8988T (cell line): ENCODE measurements at regions not wholly inside any gene's neighbourhood (a gene's known extent, or its start where the extent isn't known, plus 50 kb on each side); places are given as distances from the start of the nearest gene placed in this dataset.

Experiments used
- DNase-seq: peaks from one replicate; pipeline ENCODE4 v3.0.0; 2011

GRCh38 chr9:88659126-88659525 is 124.1 kb downstream of the NXNL2 start:
- no peak for DNase-seq

GRCh38 chr9:88660611-88661010 is 125.6 kb downstream of the NXNL2 start:
- DNase-seq = no peak

GRCh38 chr9:88661759-88662158 is 126.8 kb downstream of the NXNL2 start:
- DNase-seq = no peak

GRCh38 chr9:88663771-88664419 is 128.9 kb downstream of the NXNL2 start:
- no peak for DNase-seq

- DNase-seq = no peak
These were observed 129.8 kb downstream of the NXNL2 start for GRCh38 chr9:88664773-88665172.

- DNase-seq = no peak
These were observed 138.1 kb downstream of the NXNL2 start for GRCh38 chr9:88672874-88673689.

- no peak for DNase-seq
These were observed 138.9 kb downstream of the NXNL2 start for GRCh38 chr9:88673886-88674285.

GRCh38 chr9:88676644-88677043 is 141.7 kb downstream of the NXNL2 start:
- no peak for DNase-seq

- no peak for DNase-seq
These were observed 143.0 kb downstream of the NXNL2 start for GRCh38 chr9:88678008-88678407.

GRCh38 chr9:88678431-88678830 is 143.5 kb downstream of the NXNL2 start:
- DNase-seq = no peak

GRCh38 chr9:88680041-88680440 is 145.1 kb downstream of the NXNL2 start:
- DNase-seq = no peak

GRCh38 chr9:88680505-88681160 is 145.7 kb downstream of the NXNL2 start:
- no peak for DNase-seq

- no peak for DNase-seq
These were observed 146.5 kb downstream of the NXNL2 start for GRCh38 chr9:88681434-88681833.

- DNase-seq = no peak
These were observed 147.5 kb downstream of the NXNL2 start for GRCh38 chr9:88682431-88682831.

- DNase-seq = no peak
These were observed 149.1 kb downstream of the NXNL2 start for GRCh38 chr9:88684046-88684445.

GRCh38 chr9:88684845-88685244 is 149.9 kb downstream of the NXNL2 start:
- DNase-seq = no peak

- no peak for DNase-seq
These were observed 151.0 kb downstream of the NXNL2 start for GRCh38 chr9:88685966-88686365.

GRCh38 chr9:88689509-88690298 is 154.7 kb downstream of the NXNL2 start:
- DNase-seq = no peak

- DNase-seq = no peak
These were observed 155.7 kb downstream of the NXNL2 start for GRCh38 chr9:88690628-88691027.

- no peak for DNase-seq
These were observed 156.1 kb downstream of the NXNL2 start for GRCh38 chr9:88691091-88691490.

GRCh38 chr9:88691811-88692210 is 156.8 kb downstream of the NXNL2 start:
- no peak for DNase-seq

GRCh38 chr9:88692827-88693226 is 157.8 kb downstream of the NXNL2 start:
- no peak for DNase-seq

GRCh38 chr9:88694625-88695024 is 159.6 kb downstream of the NXNL2 start:
- no peak for DNase-seq
